ENCODE measurements at regions not wholly inside any gene's neighbourhood (a gene's known extent, or its start where the extent isn't known, plus 50 kb on each side); places are given as distances from the start of the nearest gene placed in this dataset.

GRCh38 chr2:67534745-67535144 is 137.6 kb downstream of the ETAA1 start:
- no peaks in the 10 kb centered on the region for H3K4me1 ChIP-seq (ENCODE audit: control insufficient read depth in 2 of 2, insufficient read depth in 1 of 2, low read depth in 1 of 2, low read length in 2 of 2)
- WGBS, 2 donors (ENCODE audit: extremely low coverage in 2 of 2, insufficient read length in 2 of 2, insufficient replicate concordance in 1 of 2), result no CpG with 5 or more reads among the region's 1 CpG
- no peaks in the 10 kb centered on the region for H3K9me3 ChIP-seq (replicated peaks in 1 of 2; ENCODE audit: control insufficient read depth in 2 of 2, insufficient read depth in 1 of 2, low read depth in 1 of 2, low read length in 2 of 2)
- H4K8ac ChIP-seq (ENCODE audit: low read depth, low read length), result no peak overlapping the region
- DNase-seq (ENCODE audit: low spot score), result no peak
- H3K27ac ChIP-seq (replicated peaks; ENCODE audit: low read length), result no peak overlapping the region
- no peaks in the 10 kb centered on the region for H3K36me3 ChIP-seq (replicated peaks in 1 of 2; ENCODE audit: control insufficient read depth in 2 of 2, insufficient read depth in 2 of 2, low read length in 2 of 2)
- H3K27me3 ChIP-seq (ENCODE audit: control insufficient read depth in 3 of 3, insufficient read depth in 3 of 3, low read depth in 1 of 3, low read length in 3 of 3), result no peaks in the 10 kb centered on the region
- H3K9ac ChIP-seq (ENCODE audit: low read depth, low read length, poor library complexity), result no peak overlapping the region
- H3K79me1 ChIP-seq (ENCODE audit: low read depth, low read length), result no peaks in the 10 kb centered on the region
- H3K18ac ChIP-seq (ENCODE audit: low read length), result no peak overlapping the region
- H2BK12ac ChIP-seq (ENCODE audit: low read length), result no peak overlapping the region
- no peak overlapping the region for H2BK5ac ChIP-seq (ENCODE audit: low read length)
- H2AFZ ChIP-seq (ENCODE audit: low read length), result no peak overlapping the region
- no peak overlapping the region for H3K4ac ChIP-seq (ENCODE audit: low read length)
- no peak overlapping the region for H2BK15ac ChIP-seq (ENCODE audit: low read length)
- no peak overlapping the region for H2BK120ac ChIP-seq (ENCODE audit: low read depth, low read length)
- no peak overlapping the region for H3K14ac ChIP-seq (ENCODE audit: low read length)
- no peak overlapping the region for H3K23ac ChIP-seq (ENCODE audit: low read depth, low read length, poor library complexity)
- no peak overlapping the region for H3K4me2 ChIP-seq (ENCODE audit: insufficient read depth, low read length, poor library complexity, severe bottlenecking)
- H4K91ac ChIP-seq (ENCODE audit: low read depth, low read length, poor library complexity), result no peak overlapping the region
- no peak overlapping the region for H3K4me3 ChIP-seq (ENCODE audit: low read length in 2 of 2)
- no peak overlapping the region for H2AK5ac ChIP-seq (ENCODE audit: low read depth, low read length)

DNA sequence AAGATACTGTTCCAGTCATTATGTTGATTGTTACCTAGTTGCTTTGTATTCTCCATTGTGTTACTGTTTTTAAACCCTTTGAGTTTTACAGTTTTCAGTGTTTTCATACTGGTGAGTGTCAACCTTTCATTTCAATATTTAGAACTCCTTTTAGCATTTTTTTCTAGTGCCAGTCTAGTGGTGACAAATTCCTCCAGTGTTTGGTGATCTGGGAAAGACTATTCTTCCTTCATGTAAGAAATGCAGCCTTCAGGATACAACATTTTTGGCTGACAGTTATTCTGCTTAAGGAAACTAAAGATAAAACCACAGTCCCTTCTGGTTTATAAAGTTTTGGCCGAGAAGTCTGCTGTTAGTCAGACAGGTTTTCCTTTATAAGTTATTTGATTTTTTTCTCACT is 143.8 kb downstream of the ETAA1 start:
- no peak overlapping the region for H2BK15ac ChIP-seq (ENCODE audit: low read length)
- H2BK12ac ChIP-seq (ENCODE audit: low read length), result no peak overlapping the region
- no peak overlapping the region for H3K27ac ChIP-seq (replicated peaks; ENCODE audit: low read length)
- H3K36me3 ChIP-seq (replicated peaks in 1 of 2; ENCODE audit: control insufficient read depth in 2 of 2, insufficient read depth in 2 of 2, low read length in 2 of 2), result no peaks in the 10 kb centered on the region
- H3K27me3 ChIP-seq (ENCODE audit: control insufficient read depth in 3 of 3, insufficient read depth in 3 of 3, low read depth in 1 of 3, low read length in 3 of 3), result no peaks in the 10 kb centered on the region
- no CpG with 5 or more reads among the region's 1 CpG for WGBS, 2 donors (ENCODE audit: extremely low coverage in 2 of 2, insufficient read length in 2 of 2, insufficient replicate concordance in 1 of 2)
- no peak overlapping the region for H2BK5ac ChIP-seq (ENCODE audit: low read length)
- no peak overlapping the region for H3K4me3 ChIP-seq (ENCODE audit: low read length in 2 of 2)
- no peak overlapping the region for H2BK120ac ChIP-seq (ENCODE audit: low read depth, low read length)
- H3K4me1 ChIP-seq (ENCODE audit: control insufficient read depth in 2 of 2, insufficient read depth in 1 of 2, low read depth in 1 of 2, low read length in 2 of 2), result no peaks in the 10 kb centered on the region
- peaks cover 0 to 4% of the 10 kb centered on the region in 2 donors for H3K9me3 ChIP-seq (replicated peaks in 1 of 2; ENCODE audit: control insufficient read depth in 2 of 2, insufficient read depth in 1 of 2, low read depth in 1 of 2, low read length in 2 of 2)
- H3K23ac ChIP-seq (ENCODE audit: low read depth, low read length, poor library complexity), result no peak overlapping the region
- no peak overlapping the region for H3K9ac ChIP-seq (ENCODE audit: low read depth, low read length, poor library complexity)
- no peak overlapping the region for H2AFZ ChIP-seq (ENCODE audit: low read length)
- no peak overlapping the region for H4K8ac ChIP-seq (ENCODE audit: low read depth, low read length)
- no peak overlapping the region for H4K91ac ChIP-seq (ENCODE audit: low read depth, low read length, poor library complexity)
- no peak overlapping the region for H3K4me2 ChIP-seq (ENCODE audit: insufficient read depth, low read length, poor library complexity, severe bottlenecking)
- no peak overlapping the region for H3K18ac ChIP-seq (ENCODE audit: low read length)
- no peak for DNase-seq (ENCODE audit: low spot score)
- no peaks in the 10 kb centered on the region for H3K79me1 ChIP-seq (ENCODE audit: low read depth, low read length)
- H3K14ac ChIP-seq (ENCODE audit: low read length), result no peak overlapping the region
- no peak overlapping the region for H3K4ac ChIP-seq (ENCODE audit: low read length)
- H2AK5ac ChIP-seq (ENCODE audit: low read depth, low read length), result no peak overlapping the region

- Histone ChIP-seq H3K79me1 (ENCODE audit: low read depth, low read length) (no peaks in the 10 kb centered on the region), H3K23ac (ENCODE audit: low read depth, low read length, poor library complexity) (no peak overlapping the region), H2AFZ (ENCODE audit: low read length) (no peak overlapping the region), H3K4me3 (ENCODE audit: low read length in 2 of 2) (no peak overlapping the region), H4K91ac (ENCODE audit: low read depth, low read length, poor library complexity) (no peak overlapping the region), H3K9ac (ENCODE audit: low read depth, low read length, poor library complexity) (no peak overlapping the region), H2BK5ac (ENCODE audit: low read length) (no peak overlapping the region), H3K18ac (ENCODE audit: low read length) (no peak overlapping the region), H3K14ac (ENCODE audit: low read length) (no peak overlapping the region), H3K27ac (replicated peaks; ENCODE audit: low read length) (no peak overlapping the region), H2BK12ac (ENCODE audit: low read length) (no peak overlapping the region), H2BK15ac (ENCODE audit: low read length) (no peak overlapping the region), H3K36me3 (replicated peaks in 1 of 2; ENCODE audit: control insufficient read depth in 2 of 2, insufficient read depth in 2 of 2, low read length in 2 of 2) (no peaks in the 10 kb centered on the region), H4K8ac (ENCODE audit: low read depth, low read length) (no peak overlapping the region), H3K4me1 (ENCODE audit: control insufficient read depth in 2 of 2, insufficient read depth in 1 of 2, low read depth in 1 of 2, low read length in 2 of 2) (peaks cover 0 to 5% of the 10 kb centered on the region in 2 donors), H2AK5ac (ENCODE audit: low read depth, low read length) (no peak overlapping the region), H3K27me3 (ENCODE audit: control insufficient read depth in 3 of 3, insufficient read depth in 3 of 3, low read depth in 1 of 3, low read length in 3 of 3) (no peaks in the 10 kb centered on the region), H3K4me2 (ENCODE audit: insufficient read depth, low read length, poor library complexity, severe bottlenecking) (no peak overlapping the region), H2BK120ac (ENCODE audit: low read depth, low read length) (no peak overlapping the region), H3K9me3 (replicated peaks in 1 of 2; ENCODE audit: control insufficient read depth in 2 of 2, insufficient read depth in 1 of 2, low read depth in 1 of 2, low read length in 2 of 2) (peaks cover 0 to 6% of the 10 kb centered on the region in 2 donors), H3K4ac (ENCODE audit: low read length) (no peak overlapping the region)
- WGBS, 2 donors (ENCODE audit: extremely low coverage in 2 of 2, insufficient read length in 2 of 2, insufficient replicate concordance in 1 of 2), result no CpG with 5 or more reads among the region's 2 CpGs
- no peak for DNase-seq (ENCODE audit: low spot score)
Observed at GRCh38 chr2:67544286-67544685, 147.2 kb downstream of the ETAA1 start.

DNA sequence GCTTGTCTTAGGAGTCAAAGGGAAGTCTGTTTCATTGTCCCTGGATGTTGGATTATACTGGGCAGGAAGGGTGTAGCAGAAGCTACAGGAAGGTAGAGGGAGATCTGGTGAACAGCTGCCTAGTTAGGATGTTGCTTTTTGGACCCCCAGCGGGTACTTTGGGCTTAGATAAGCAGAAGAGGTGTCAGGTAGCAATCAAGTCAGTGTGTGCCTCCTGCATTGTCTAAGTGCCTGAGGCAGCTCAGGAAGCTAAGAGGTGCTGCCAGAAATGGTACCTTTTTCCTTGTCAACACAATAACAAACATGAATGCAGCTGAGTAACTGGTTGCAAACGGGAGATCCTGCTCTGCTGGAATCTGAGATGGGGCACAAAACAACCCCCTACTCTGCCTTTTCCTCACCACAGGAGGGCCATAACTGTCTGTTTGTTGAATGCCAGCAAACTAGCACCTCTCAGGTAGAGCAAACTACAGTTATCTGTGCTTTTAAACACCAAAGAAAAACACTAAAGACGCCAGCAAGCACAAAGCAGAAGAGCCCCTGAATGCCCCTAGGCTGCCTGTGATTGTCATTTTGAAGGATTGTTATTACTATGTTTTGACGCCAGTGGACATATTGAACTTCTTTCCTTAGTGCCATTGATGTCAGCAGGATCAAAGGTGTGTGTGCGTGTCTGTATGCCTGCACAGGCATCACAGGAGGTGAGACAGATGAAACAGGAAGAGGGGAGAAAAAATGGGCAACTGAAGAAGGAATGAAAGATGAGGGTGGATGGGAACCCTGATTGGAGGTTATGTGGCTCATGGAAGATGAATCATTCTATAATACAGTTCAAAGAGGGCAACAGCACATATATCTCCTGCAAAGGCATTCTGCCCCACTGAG is 151.4 kb downstream of the ETAA1 start:
- WGBS, 2 donors (ENCODE audit: extremely low coverage in 2 of 2, insufficient read length in 2 of 2, insufficient replicate concordance in 1 of 2), result no CpG with 5 or more reads among the region's 5 CpGs
- Histone ChIP-seq H3K4me2 (ENCODE audit: insufficient read depth, low read length, poor library complexity, severe bottlenecking) (no peak overlapping the region), H2BK120ac (ENCODE audit: low read depth, low read length) (no peak overlapping the region), H3K36me3 (replicated peaks in 1 of 2; ENCODE audit: control insufficient read depth in 2 of 2, insufficient read depth in 2 of 2, low read length in 2 of 2) (no peaks in the 10 kb centered on the region), H3K4me1 (ENCODE audit: control insufficient read depth in 2 of 2, insufficient read depth in 1 of 2, low read depth in 1 of 2, low read length in 2 of 2) (peaks cover 0 to 5% of the 10 kb centered on the region in 2 donors), H2AK5ac (ENCODE audit: low read depth, low read length) (no peak overlapping the region), H4K91ac (ENCODE audit: low read depth, low read length, poor library complexity) (no peak overlapping the region), H3K23ac (ENCODE audit: low read depth, low read length, poor library complexity) (no peak overlapping the region), H3K79me1 (ENCODE audit: low read depth, low read length) (no peaks in the 10 kb centered on the region), H2BK15ac (ENCODE audit: low read length) (no peak overlapping the region), H3K27me3 (ENCODE audit: control insufficient read depth in 3 of 3, insufficient read depth in 3 of 3, low read depth in 1 of 3, low read length in 3 of 3) (no peaks in the 10 kb centered on the region), H3K14ac (ENCODE audit: low read length) (no peak overlapping the region), H3K4me3 (ENCODE audit: low read length in 2 of 2) (no peak overlapping the region), H3K27ac (replicated peaks; ENCODE audit: low read length) (no peak overlapping the region), H3K9ac (ENCODE audit: low read depth, low read length, poor library complexity) (no peak overlapping the region), H2BK5ac (ENCODE audit: low read length) (no peak overlapping the region), H4K8ac (ENCODE audit: low read depth, low read length) (no peak overlapping the region), H3K18ac (ENCODE audit: low read length) (no peak overlapping the region), H3K4ac (ENCODE audit: low read length) (no peak overlapping the region), H2AFZ (ENCODE audit: low read length) (no peak overlapping the region), H2BK12ac (ENCODE audit: low read length) (no peak overlapping the region), H3K9me3 (replicated peaks in 1 of 2; ENCODE audit: control insufficient read depth in 2 of 2, insufficient read depth in 1 of 2, low read depth in 1 of 2, low read length in 2 of 2) (peaks cover 0 to 4% of the 10 kb centered on the region in 2 donors)
- DNase-seq (ENCODE audit: low spot score), result no peak
